K562 (cell line): ENCODE measurements at regions not wholly inside any gene's neighbourhood (a gene's known extent, or its start where the extent isn't known, plus 50 kb on each side); places are given as distances from the start of the nearest gene placed in this dataset.

Experiments used
- ARID3B ChIP-seq: fragments of 250-450 bp; sonication (Bioruptor Pico); IDR thresholded peaks from 2 replicates; pipeline ENCODE4 v1.4.0; 2020; ENCODE audit warnings: borderline replicate concordance
- CEBPZ ChIP-seq: fragments of 150-350 bp; IDR thresholded peaks from 2 replicates; pipeline ENCODE4 v1.6.1; 2014; ENCODE audit warnings: low read depth, mild to moderate bottlenecking, low read length, borderline replicate concordance
- E2F8 ChIP-seq: fragments of 450-650 bp; IDR thresholded peaks from 2 replicates; pipeline ENCODE4 v1.7.1; 2018; ENCODE audit warnings: mild to moderate bottlenecking, low read depth; ENCODE audit not compliant: partially characterized antibody
- HES1 ChIP-seq: fragments of 450-650 bp; IDR thresholded peaks from 2 replicates; pipeline ENCODE4 v1.6.1; 2016; ENCODE audit warnings: low read depth, mild to moderate bottlenecking, moderate library complexity
- NFIC ChIP-seq: fragments of 450-650 bp; IDR thresholded peaks from 2 replicates; pipeline ENCODE4 v1.6.1; 2017; ENCODE audit warnings: mild to moderate bottlenecking, inconsistent platforms
- RHOXF2B ChIP-seq: fragments of 250-450 bp; sonication (Bioruptor Pico); conservative IDR thresholded peaks from 2 replicates; pipeline ENCODE4 v1.5.1; 2021
- ZC3H11A ChIP-seq: IDR thresholded peaks from 2 replicates; pipeline ENCODE4 v1.6.1; 2012; ENCODE audit warnings: low read depth, low read length, improper control_type of control experiment
- ZFP1 ChIP-seq: fragments of 450-650 bp; formaldehyde crosslinking; IDR thresholded peaks from 2 replicates; pipeline ENCODE4 v1.4.0; 2020; ENCODE audit warnings: mild to moderate bottlenecking, mixed read lengths
- ZKSCAN1 ChIP-seq: fragments of 150-350 bp; IDR thresholded peaks from 2 replicates; pipeline ENCODE4 v1.6.1; 2016; ENCODE audit warnings: low read depth, low read length
- ZNF134 ChIP-seq: fragments of 250-450 bp; sonication (Bioruptor Pico); conservative IDR thresholded peaks from 2 replicates; pipeline ENCODE4 v1.4.0; 2020
- ZNF3 ChIP-seq: fragments of 250-450 bp; sonication (Bioruptor Pico); IDR thresholded peaks from 2 replicates; pipeline ENCODE4 v1.5.0; 2021; ENCODE audit warnings: mild to moderate bottlenecking, moderate library complexity
- ZNF431 ChIP-seq: sonication (generic); formaldehyde crosslinking; IDR thresholded peaks from 2 replicates; pipeline ENCODE4 v1.8.0; 2022; ENCODE audit warnings: mild to moderate bottlenecking, missing genetic modification reagents
- ZNF436 ChIP-seq: fragments of 250-450, 450-650 bp; sonication (Bioruptor Pico); formaldehyde crosslinking; IDR thresholded peaks from 2 replicates; pipeline ENCODE4 v1.7.0; 2020; ENCODE audit warnings: mild to moderate bottlenecking
- ZNF592 ChIP-seq: fragments of 450-650 bp; IDR thresholded peaks from 2 replicates; pipeline ENCODE4 v1.6.1; 2017; ENCODE audit warnings: antibody characterized with exemption, mild to moderate bottlenecking

- TF ChIP-seq CEBPZ, result no peak
- no peak for TF ChIP-seq RHOXF2B (CRISPR knock-in tag)
- no peak for TF ChIP-seq ZKSCAN1
- TF ChIP-seq ZFP1, result no peak
- no peak for TF ChIP-seq ARID3B (CRISPR knock-in tag)
- TF ChIP-seq E2F8, result no peak
- no peak for TF ChIP-seq ZC3H11A
- no peak for TF ChIP-seq NFIC
- no peak for TF ChIP-seq HES1
- no peak for TF ChIP-seq ZNF134 (CRISPR knock-in tag)
- no peak for TF ChIP-seq ZNF3 (CRISPR knock-in tag)
- TF ChIP-seq ZNF431 (CRISPR knock-in tag), result no peak
- TF ChIP-seq ZNF436 (CRISPR knock-in tag), result no peak
- 0 out of 2 replicates have a peak, but pooled peaks have one; percentile 14 for TF ChIP-seq ZNF592
Measured at GRCh38 chr2:144890828-144891227, 370.9 kb upstream of the ZEB2 start (continued).
